HepG2 (cell line): ENCODE measurements at regions not wholly inside any gene's neighbourhood (a gene's known extent, or its start where the extent isn't known, plus 50 kb on each side); places are given as distances from the start of the nearest gene placed in this dataset.

Experiments
- ATAC-seq: fragments of 200-7000 bp; cut with Tn5 transposase; 3 replicates; pipeline ENCODE4 v1.9.1; 2020; ENCODE audit warnings: mild to moderate bottlenecking, moderate library complexity
- BruUV-seq: library from RNA; stranded (reverse); fragments of 400-500 nt; replicated peaks from 2 replicates; lab custom pipeline; 2021; lab: Mats Ljungman, UMichigan
- CTCF ChIA-PET: fragments of 300-600 bp; formaldehyde crosslinking; extraction: SDS; loops from one replicate; lab custom pipeline; 2021; ENCODE audit warnings: low total read pairs, inconsistent platforms, low intra/inter-chr PET ratio; lab: Yijun Ruan, JAX
- POLR2A ChIA-PET: fragments of 350-600 bp; sonication (Branson Sonifier 250); formaldehyde crosslinking; loops from one replicate; lab custom pipeline; 2020; ENCODE audit warnings: antibody characterized with exemption, inconsistent platforms; lab: Yijun Ruan, JAX
- DNase-seq: peaks from one replicate; pipeline ENCODE4 v3.0.0-alpha.2; 2015; ENCODE audit warnings: low spot score
- FAIRE-seq: peaks from 3 replicates; lab custom pipeline; 2011; peaks lifted over from hg19 to GRCh38; lab: Jason Lieb, UNC
- H2AFZ ChIP-seq: one replicate; pipeline ENCODE4 v1.6.1; 2011; ENCODE audit warnings: low read length, inconsistent platforms
- H3K27ac ChIP-seq: fragments of 300-600 bp; 3 replicates; pipeline ENCODE4 v1.8.0; 2011; ENCODE audit warnings: mixed run types, mild to moderate bottlenecking, mixed read lengths, low read length, inconsistent platforms; ENCODE audit not compliant: insufficient read depth; ENCODE audit errors: extremely low read length
- H3K27me3 ChIP-seq, 2 experiments: fragments of 200-600 bp in 1 of 2; 2 replicates in 1 of 2; 3 replicates in 1 of 2; pipeline versions ENCODE4 v1.6.0 to v1.8.0; 2011; ENCODE audit warnings: low read length in 2 of 2, mild to moderate bottlenecking in 2 of 2, moderate library complexity in 2 of 2, inconsistent platforms in 1 of 2; ENCODE audit not compliant: insufficient read depth in 2 of 2, control insufficient read depth in 1 of 2
- H3K36me3 ChIP-seq, 2 experiments: fragments of 200-600 bp in 1 of 2; replicated peaks in 1 of 2; 2 replicates in 1 of 2; 3 replicates in 1 of 2; pipeline versions ENCODE4 v1.5.1 to v1.8.0; 2011; ENCODE audit warnings: low read length in 2 of 2, inconsistent platforms in 1 of 2; ENCODE audit not compliant: insufficient read depth in 2 of 2, control insufficient read depth in 1 of 2
- H3K4me1 ChIP-seq: 2 replicates; pipeline ENCODE4 v1.5.1; 2012; ENCODE audit warnings: low read length, inconsistent platforms; ENCODE audit not compliant: insufficient read depth
- H3K4me2 ChIP-seq: 2 replicates; pipeline ENCODE4 v1.6.0; 2011; ENCODE audit warnings: low read depth, low read length, inconsistent platforms
- H3K4me3 ChIP-seq, 3 experiments: fragments of 200-600 bp in 1 of 3; sonication (generic), shearing (Covaris generic) in 1 of 3; replicated peaks in 1 of 3; 2 replicates each; pipeline ENCODE4 v1.5.1; 2011 to 2016; ENCODE audit warnings: low read length in 3 of 3, inconsistent platforms in 2 of 3, low read depth in 2 of 3, mild to moderate bottlenecking in 2 of 3, control low read depth in 1 of 3, mixed read lengths in 1 of 3; ENCODE audit not compliant: insufficient read depth in 1 of 3
- H3K79me2 ChIP-seq: one replicate; pipeline ENCODE4 v1.6.1; 2011; ENCODE audit warnings: low read length, inconsistent platforms; ENCODE audit not compliant: insufficient read depth
- H3K9ac ChIP-seq: 2 replicates; pipeline ENCODE4 v1.6.0; 2011; ENCODE audit warnings: mild to moderate bottlenecking, low read depth, low read length, inconsistent platforms; ENCODE audit not compliant: insufficient read depth
- H3K9me3 ChIP-seq: 2 replicates; pipeline ENCODE4 v1.5.1; 2012; ENCODE audit warnings: mild to moderate bottlenecking, low read length
- H4K20me1 ChIP-seq: 2 replicates; pipeline ENCODE4 v1.6.0; 2011; ENCODE audit warnings: inconsistent platforms, mild to moderate bottlenecking, low read length, moderate library complexity; ENCODE audit not compliant: insufficient read depth
- NPAS2 ChIP-seq: sonication (generic); formaldehyde crosslinking; IDR thresholded peaks from 2 replicates; pipeline ENCODE4 v1.8.0; 2022; ENCODE audit warnings: mild to moderate bottlenecking, missing genetic modification reagents, borderline replicate concordance
- TBP ChIP-seq: sonication (generic); formaldehyde crosslinking; IDR thresholded peaks from 2 replicates; pipeline ENCODE4 v1.5.0; 2020; ENCODE audit warnings: missing genetic modification reagents
- WGBS: methylation state at CpG from one replicate; pipeline ENCODE4 v1.1.6; 2017; ENCODE audit warnings: low lambda C conversion rate; 5-methylcytosine and 5-hydroxymethylcytosine counted together
- in situ Hi-C: cut with HindIII; loops from 2 replicates; pipeline ENCODE4 v1.10.0; 2017; ENCODE audit warnings: low pct_unique_long_range_greater_than_20kb; ENCODE audit not compliant: extremely low pct_ligation_motif_present
- intact Hi-C: fragments of 100-400 bp; cut with micrococcal nuclease; formaldehyde crosslinking; loops from one replicate; pipeline ENCODE4 v1.10.0; 2022; ENCODE audit not compliant: unreplicated experiment
- TF ChIP-seq, protein P1 (sequence below): sonication (generic); formaldehyde crosslinking; IDR thresholded peaks from 2 replicates; pipeline ENCODE4 v1.4.0; 2020; ENCODE audit warnings: mild to moderate bottlenecking, low read depth, missing genetic modification reagents
- TF ChIP-seq, protein P2 (sequence below): sonication (generic); formaldehyde crosslinking; IDR thresholded peaks from 2 replicates; pipeline ENCODE4 v1.5.0; 2020; ENCODE audit warnings: mild to moderate bottlenecking, missing genetic modification reagents
- TF ChIP-seq, protein P3 (sequence below): sonication (generic); formaldehyde crosslinking; IDR thresholded peaks from 2 replicates; pipeline ENCODE4 v1.9.0; 2021; ENCODE audit warnings: missing genetic modification reagents, borderline replicate concordance
- TF ChIP-seq, protein P4 (sequence below): sonication (generic); formaldehyde crosslinking; IDR thresholded peaks from 2 replicates; pipeline ENCODE4 v1.4.0; 2020; ENCODE audit warnings: missing genetic modification reagents
- TF ChIP-seq, protein P5 (sequence below): sonication (generic); formaldehyde crosslinking; IDR thresholded peaks from 2 replicates; pipeline ENCODE4 v1.4.0; 2020; ENCODE audit warnings: missing genetic modification reagents
- TF ChIP-seq, protein P6 (sequence below): IDR thresholded peaks from 2 replicates; pipeline ENCODE4 v1.6.1; 2016; ENCODE audit warnings: low read depth, missing genetic modification reagents, missing compliant biosample characterization
- TF ChIP-seq, protein P7 (sequence below): sonication (generic); formaldehyde crosslinking; IDR thresholded peaks from 2 replicates; pipeline ENCODE4 v1.4.0; 2020; ENCODE audit warnings: missing genetic modification reagents, mild to moderate bottlenecking, borderline replicate concordance

DNA sequence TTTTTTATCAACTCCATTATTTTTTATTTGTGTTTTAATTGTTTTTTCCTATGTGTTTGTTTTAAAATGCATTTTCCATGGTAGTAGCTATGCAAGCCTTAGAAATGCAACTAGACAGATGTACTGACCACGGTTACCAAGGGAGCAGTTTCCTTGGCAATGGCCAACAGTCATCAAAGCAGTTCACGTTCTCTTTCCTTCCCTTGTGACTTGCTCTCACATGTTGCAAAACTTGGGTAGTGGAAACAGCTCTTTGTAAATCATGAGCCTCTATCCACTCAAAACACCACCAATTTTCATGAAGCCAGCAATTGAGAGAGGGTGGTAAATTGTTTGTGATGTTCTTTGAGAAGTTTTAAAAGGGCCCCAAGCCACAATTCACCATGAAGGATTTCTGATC lies 499.4 kb upstream of the MDFIC2 start:
- TF ChIP-seq, protein P1, sequence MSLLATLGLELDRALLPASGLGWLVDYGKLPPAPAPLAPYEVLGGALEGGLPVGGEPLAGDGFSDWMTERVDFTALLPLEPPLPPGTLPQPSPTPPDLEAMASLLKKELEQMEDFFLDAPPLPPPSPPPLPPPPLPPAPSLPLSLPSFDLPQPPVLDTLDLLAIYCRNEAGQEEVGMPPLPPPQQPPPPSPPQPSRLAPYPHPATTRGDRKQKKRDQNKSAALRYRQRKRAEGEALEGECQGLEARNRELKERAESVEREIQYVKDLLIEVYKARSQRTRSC (CRISPR knock-in tag): no peak
- TF ChIP-seq, protein P2, sequence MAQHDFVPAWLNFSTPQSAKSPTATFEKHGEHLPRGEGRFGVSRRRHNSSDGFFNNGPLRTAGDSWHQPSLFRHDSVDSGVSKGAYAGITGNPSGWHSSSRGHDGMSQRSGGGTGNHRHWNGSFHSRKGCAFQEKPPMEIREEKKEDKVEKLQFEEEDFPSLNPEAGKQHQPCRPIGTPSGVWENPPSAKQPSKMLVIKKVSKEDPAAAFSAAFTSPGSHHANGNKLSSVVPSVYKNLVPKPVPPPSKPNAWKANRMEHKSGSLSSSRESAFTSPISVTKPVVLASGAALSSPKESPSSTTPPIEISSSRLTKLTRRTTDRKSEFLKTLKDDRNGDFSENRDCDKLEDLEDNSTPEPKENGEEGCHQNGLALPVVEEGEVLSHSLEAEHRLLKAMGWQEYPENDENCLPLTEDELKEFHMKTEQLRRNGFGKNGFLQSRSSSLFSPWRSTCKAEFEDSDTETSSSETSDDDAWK (CRISPR knock-in tag): no peak
- TF ChIP-seq TBP (CRISPR knock-in tag) (no peak), NPAS2 (CRISPR knock-in tag) (no peak)
- TF ChIP-seq, protein P3, sequence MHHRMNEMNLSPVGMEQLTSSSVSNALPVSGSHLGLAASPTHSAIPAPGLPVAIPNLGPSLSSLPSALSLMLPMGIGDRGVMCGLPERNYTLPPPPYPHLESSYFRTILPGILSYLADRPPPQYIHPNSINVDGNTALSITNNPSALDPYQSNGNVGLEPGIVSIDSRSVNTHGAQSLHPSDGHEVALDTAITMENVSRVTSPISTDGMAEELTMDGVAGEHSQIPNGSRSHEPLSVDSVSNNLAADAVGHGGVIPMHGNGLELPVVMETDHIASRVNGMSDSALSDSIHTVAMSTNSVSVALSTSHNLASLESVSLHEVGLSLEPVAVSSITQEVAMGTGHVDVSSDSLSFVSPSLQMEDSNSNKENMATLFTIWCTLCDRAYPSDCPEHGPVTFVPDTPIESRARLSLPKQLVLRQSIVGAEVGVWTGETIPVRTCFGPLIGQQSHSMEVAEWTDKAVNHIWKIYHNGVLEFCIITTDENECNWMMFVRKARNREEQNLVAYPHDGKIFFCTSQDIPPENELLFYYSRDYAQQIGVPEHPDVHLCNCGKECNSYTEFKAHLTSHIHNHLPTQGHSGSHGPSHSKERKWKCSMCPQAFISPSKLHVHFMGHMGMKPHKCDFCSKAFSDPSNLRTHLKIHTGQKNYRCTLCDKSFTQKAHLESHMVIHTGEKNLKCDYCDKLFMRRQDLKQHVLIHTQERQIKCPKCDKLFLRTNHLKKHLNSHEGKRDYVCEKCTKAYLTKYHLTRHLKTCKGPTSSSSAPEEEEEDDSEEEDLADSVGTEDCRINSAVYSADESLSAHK (CRISPR knock-in tag): no peak
- TF ChIP-seq, protein P4, sequence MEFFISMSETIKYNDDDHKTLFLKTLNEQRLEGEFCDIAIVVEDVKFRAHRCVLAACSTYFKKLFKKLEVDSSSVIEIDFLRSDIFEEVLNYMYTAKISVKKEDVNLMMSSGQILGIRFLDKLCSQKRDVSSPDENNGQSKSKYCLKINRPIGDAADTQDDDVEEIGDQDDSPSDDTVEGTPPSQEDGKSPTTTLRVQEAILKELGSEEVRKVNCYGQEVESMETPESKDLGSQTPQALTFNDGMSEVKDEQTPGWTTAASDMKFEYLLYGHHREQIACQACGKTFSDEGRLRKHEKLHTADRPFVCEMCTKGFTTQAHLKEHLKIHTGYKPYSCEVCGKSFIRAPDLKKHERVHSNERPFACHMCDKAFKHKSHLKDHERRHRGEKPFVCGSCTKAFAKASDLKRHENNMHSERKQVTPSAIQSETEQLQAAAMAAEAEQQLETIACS (CRISPR knock-in tag): no peak
- TF ChIP-seq, protein P5, sequence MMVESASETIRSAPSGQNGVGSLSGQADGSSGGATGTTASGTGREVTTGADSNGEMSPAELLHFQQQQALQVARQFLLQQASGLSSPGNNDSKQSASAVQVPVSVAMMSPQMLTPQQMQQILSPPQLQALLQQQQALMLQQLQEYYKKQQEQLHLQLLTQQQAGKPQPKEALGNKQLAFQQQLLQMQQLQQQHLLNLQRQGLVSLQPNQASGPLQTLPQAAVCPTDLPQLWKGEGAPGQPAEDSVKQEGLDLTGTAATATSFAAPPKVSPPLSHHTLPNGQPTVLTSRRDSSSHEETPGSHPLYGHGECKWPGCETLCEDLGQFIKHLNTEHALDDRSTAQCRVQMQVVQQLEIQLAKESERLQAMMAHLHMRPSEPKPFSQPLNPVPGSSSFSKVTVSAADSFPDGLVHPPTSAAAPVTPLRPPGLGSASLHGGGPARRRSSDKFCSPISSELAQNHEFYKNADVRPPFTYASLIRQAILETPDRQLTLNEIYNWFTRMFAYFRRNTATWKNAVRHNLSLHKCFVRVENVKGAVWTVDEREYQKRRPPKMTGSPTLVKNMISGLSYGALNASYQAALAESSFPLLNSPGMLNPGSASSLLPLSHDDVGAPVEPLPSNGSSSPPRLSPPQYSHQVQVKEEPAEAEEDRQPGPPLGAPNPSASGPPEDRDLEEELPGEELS: no peak
- TF ChIP-seq, protein P6, sequence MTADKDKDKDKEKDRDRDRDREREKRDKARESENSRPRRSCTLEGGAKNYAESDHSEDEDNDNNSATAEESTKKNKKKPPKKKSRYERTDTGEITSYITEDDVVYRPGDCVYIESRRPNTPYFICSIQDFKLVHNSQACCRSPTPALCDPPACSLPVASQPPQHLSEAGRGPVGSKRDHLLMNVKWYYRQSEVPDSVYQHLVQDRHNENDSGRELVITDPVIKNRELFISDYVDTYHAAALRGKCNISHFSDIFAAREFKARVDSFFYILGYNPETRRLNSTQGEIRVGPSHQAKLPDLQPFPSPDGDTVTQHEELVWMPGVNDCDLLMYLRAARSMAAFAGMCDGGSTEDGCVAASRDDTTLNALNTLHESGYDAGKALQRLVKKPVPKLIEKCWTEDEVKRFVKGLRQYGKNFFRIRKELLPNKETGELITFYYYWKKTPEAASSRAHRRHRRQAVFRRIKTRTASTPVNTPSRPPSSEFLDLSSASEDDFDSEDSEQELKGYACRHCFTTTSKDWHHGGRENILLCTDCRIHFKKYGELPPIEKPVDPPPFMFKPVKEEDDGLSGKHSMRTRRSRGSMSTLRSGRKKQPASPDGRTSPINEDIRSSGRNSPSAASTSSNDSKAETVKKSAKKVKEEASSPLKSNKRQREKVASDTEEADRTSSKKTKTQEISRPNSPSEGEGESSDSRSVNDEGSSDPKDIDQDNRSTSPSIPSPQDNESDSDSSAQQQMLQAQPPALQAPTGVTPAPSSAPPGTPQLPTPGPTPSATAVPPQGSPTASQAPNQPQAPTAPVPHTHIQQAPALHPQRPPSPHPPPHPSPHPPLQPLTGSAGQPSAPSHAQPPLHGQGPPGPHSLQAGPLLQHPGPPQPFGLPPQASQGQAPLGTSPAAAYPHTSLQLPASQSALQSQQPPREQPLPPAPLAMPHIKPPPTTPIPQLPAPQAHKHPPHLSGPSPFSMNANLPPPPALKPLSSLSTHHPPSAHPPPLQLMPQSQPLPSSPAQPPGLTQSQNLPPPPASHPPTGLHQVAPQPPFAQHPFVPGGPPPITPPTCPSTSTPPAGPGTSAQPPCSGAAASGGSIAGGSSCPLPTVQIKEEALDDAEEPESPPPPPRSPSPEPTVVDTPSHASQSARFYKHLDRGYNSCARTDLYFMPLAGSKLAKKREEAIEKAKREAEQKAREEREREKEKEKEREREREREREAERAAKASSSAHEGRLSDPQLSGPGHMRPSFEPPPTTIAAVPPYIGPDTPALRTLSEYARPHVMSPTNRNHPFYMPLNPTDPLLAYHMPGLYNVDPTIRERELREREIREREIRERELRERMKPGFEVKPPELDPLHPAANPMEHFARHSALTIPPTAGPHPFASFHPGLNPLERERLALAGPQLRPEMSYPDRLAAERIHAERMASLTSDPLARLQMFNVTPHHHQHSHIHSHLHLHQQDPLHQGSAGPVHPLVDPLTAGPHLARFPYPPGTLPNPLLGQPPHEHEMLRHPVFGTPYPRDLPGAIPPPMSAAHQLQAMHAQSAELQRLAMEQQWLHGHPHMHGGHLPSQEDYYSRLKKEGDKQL: no peak
- TF ChIP-seq, protein P7, sequence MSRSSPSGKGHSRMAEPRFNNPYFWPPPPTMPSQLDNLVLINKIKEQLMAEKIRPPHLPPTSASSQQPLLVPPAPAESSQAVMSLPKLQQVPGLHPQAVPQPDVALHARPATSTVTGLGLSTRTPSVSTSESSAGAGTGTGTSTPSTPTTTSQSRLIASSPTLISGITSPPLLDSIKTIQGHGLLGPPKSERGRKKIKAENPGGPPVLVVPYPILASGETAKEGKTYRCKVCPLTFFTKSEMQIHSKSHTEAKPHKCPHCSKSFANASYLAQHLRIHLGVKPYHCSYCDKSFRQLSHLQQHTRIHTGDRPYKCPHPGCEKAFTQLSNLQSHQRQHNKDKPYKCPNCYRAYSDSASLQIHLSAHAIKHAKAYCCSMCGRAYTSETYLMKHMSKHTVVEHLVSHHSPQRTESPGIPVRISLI: no peak
- BruUV-seq: no TSS peak
- H3K4me2 ChIP-seq: no peak overlapping the region
- no peak overlapping the region for H2AFZ ChIP-seq
- H3K79me2 ChIP-seq: no peaks in the 10 kb centered on the region
- no peak for FAIRE-seq
- in situ Hi-C loops (no loop called here), intact Hi-C loops (no loop called here)
- no peak overlapping the region for H3K4me3 ChIP-seq
- no peak for ATAC-seq
- CTCF ChIA-PET: no interaction called here
- no peaks in the 10 kb centered on the region for H3K4me1 ChIP-seq
- 3% methylated on average over 2 of the region's 2 CpGs for WGBS
- H4K20me1 ChIP-seq: no peaks in the 10 kb centered on the region
- no peak overlapping the region for H3K9ac ChIP-seq
- H3K9me3 ChIP-seq: no peaks in the 10 kb centered on the region
- H3K36me3 ChIP-seq: no peaks in the 10 kb centered on the region
- POLR2A ChIA-PET: no interaction called here
- no peak overlapping the region for H3K27ac ChIP-seq
- DNase-seq: no peak
- no peaks in the 10 kb centered on the region; a peak in 1 of 5 replicates for H3K27me3 ChIP-seq
